ENCODE measurements at regions not wholly inside any gene's neighbourhood (a gene's known extent, or its start where the extent isn't known, plus 50 kb on each side); places are given as distances from the start of the nearest gene placed in this dataset.

DNA sequence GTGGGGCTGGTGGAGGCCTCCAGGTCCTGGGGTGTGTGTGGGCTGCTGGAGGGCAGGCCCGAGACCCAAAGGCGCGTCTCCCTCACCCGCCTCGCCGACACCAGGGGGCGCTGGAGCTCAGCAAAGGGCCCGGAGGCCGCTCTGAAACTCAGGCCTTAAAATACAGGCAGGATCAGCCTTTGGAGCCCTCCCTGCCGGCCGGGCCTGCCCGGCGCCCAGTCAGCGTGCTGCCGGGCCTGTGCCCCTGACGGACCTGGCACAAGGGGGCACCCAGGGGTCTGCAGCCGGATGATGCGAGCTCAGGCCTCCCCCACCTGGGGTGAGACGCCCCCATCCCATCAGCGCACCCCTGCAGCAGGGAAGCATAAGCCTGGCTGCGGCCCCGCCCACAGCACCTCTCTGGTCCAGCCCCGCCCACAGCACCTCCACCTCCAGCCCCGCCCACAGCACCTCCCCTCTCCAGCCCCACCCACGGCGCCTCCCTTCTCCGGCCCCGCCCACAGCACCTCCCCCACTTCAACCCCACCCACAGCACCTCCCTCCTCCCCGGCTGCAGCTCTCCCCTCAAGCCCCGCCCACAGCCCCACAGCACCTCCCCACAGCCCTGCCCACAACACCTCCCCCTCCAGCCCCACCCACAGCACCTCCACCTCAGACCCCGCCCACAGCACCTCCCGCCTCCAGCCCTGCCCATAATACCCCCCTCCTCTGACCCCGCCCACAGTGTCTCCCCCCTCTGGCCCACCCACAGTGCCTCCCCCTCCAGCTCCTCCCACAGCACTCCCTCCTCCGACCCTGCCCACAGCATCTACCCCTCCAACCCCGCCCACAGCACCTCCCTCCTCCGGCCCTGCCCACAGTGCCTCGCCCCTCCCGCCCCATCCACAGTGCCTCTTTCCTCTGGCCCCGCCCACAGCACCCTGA, 92.8 kb upstream of the OTOS start:
- no peaks in the 10 kb centered on the region for H3K27me3 ChIP-seq (ENCODE audit: insufficient read depth, low read length)
- peak; percentile 59 to 76 (median 71) for DNase-seq
- H3K4me1 ChIP-seq (ENCODE audit: insufficient read depth, low read length) = no peaks in the 10 kb centered on the region
- H3K4me3 Mint-ChIP-seq = peak overlapping the region in 1 of 8 donors; percentile 58
- H3K4me3 ChIP-seq (ENCODE audit: low read length in 2 of 2) = no peak overlapping the region
- H3K36me3 ChIP-seq (ENCODE audit: insufficient read depth, low read length) = no peaks in the 10 kb centered on the region
- peaks cover 2 to 10% of the 10 kb centered on the region in 2 donors for H3K27me3 Mint-ChIP-seq
- peaks cover 0 to 3% of the 10 kb centered on the region in 2 donors for H3K36me3 Mint-ChIP-seq
- H3K9me3 ChIP-seq (ENCODE audit: control insufficient read depth in 1 of 2, low read length in 2 of 2) = no peaks in the 10 kb centered on the region
- peaks cover 2 to 10% (median 5%) of the 10 kb centered on the region in 4 donors for H3K4me1 Mint-ChIP-seq
- ChIA-PET CTCF (ENCODE audit: partially characterized antibody) (interaction anchor here (0.8 to 2.0 kb wide), 9 partner anchors 8 to 263 kb away, joined by 3 to 13 read pairs (median 4); no protein-coding TSS in a partner anchor), POLR2A (ENCODE audit: partially characterized antibody) (no interaction called here)
- H3K9me3 Mint-ChIP-seq = peaks cover 0 to 19% (median 13%) of the 10 kb centered on the region in 8 donors
- H3K27ac Mint-ChIP-seq = peak overlapping the region in 1 of 7 donors; percentile 48
- intact Hi-C loops (cut with micrococcal nuclease) = no loop called here
- no peak overlapping the region for H3K27ac ChIP-seq (ENCODE audit: low read depth, low read length)

DNA sequence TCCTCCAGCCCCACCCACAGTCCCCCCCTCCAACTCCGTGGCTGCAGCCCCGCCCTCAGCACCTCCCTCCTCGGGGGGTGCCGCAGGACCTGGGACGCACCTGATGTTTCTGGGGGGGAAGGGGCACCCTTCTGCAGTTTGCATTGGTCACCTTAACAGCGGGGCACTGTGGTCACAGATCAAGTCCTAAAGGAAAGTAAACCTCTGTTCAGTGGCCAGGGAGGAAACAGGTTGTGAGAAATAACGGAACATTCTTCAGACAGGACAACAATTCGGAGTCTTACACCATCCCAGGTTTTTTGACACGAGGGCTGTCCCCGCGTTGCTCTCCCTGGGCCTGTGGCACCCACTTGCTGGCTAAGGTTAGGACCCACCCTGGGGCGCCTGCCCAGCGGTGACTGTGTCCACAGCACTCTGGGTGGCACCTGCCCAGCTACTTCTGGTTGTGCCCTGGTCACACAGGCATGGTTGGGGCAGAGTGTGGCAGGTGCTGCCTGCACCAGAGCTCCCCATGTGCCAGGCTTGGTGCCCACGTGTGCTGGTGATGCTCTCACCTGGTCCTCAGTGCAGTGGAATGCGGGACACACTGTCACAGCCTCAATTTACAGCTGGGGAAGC, 93.5 kb upstream of the OTOS start:
- no peaks in the 10 kb centered on the region for H3K36me3 Mint-ChIP-seq
- DNase-seq = no peak
- no peaks in the 10 kb centered on the region for H3K9me3 ChIP-seq (ENCODE audit: control insufficient read depth in 1 of 2, low read length in 2 of 2)
- peaks cover 0 to 11% (median 7%) of the 10 kb centered on the region in 8 donors for H3K9me3 Mint-ChIP-seq
- peak overlapping the region in 3 of 7 donors; percentile 47 to 68 (median 48) for H3K27ac Mint-ChIP-seq
- H3K36me3 ChIP-seq (ENCODE audit: insufficient read depth, low read length) = no peaks in the 10 kb centered on the region
- H3K27me3 ChIP-seq (ENCODE audit: insufficient read depth, low read length) = no peaks in the 10 kb centered on the region
- peak overlapping the region in 7 of 8 donors; percentile 29 to 68 (median 58) for H3K4me3 Mint-ChIP-seq
- intact Hi-C loops (cut with micrococcal nuclease) = no loop called here
- H3K4me3 ChIP-seq (ENCODE audit: low read length in 2 of 2) = no peak overlapping the region
- H3K27me3 Mint-ChIP-seq = peaks cover 2 to 7% of the 10 kb centered on the region in 2 donors
- POLR2A ChIA-PET (ENCODE audit: partially characterized antibody) = no interaction called here
- CTCF ChIA-PET (ENCODE audit: partially characterized antibody) = interaction anchor here (1.3 to 1.6 kb wide), 2 partner anchors 208 to 263 kb away, joined by 3 to 6 read pairs; no protein-coding TSS in a partner anchor
- H3K4me1 ChIP-seq (ENCODE audit: insufficient read depth, low read length) = no peaks in the 10 kb centered on the region
- H3K27ac ChIP-seq (ENCODE audit: low read depth, low read length) = no peak overlapping the region
- H3K4me1 Mint-ChIP-seq = peaks cover 2 to 10% (median 5%) of the 10 kb centered on the region in 4 donors

DNA sequence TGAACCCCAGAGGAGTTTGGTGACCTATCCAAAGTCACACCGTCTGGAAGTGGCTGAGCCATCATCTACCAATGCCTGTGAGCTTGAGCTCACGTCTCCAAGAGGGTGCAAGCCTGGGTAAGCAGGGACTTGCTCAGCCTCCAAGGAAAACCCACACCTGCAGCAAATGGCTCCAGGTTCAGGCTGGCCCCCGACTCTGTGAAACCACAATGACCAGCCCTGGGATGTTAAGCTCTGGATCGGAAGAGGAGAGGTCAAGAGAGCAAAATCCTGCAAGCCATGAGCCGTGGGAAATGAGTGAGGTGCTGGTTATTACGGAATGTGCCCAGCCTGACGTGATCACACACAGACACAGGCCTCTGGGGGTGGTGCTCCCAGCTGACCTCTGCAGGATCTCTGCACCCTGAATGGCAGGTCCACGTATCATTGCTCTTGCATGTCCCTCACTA, 94.1 kb upstream of the OTOS start:
- H3K9me3 Mint-ChIP-seq = peaks cover 0 to 6% (median 3%) of the 10 kb centered on the region in 8 donors
- H3K27me3 ChIP-seq (ENCODE audit: insufficient read depth, low read length) = no peaks in the 10 kb centered on the region
- no peaks in the 10 kb centered on the region for H3K4me1 ChIP-seq (ENCODE audit: insufficient read depth, low read length)
- H3K27ac Mint-ChIP-seq = peak overlapping the region in 3 of 7 donors; percentile 47 to 77 (median 68)
- no peak overlapping the region for H3K27ac ChIP-seq (ENCODE audit: low read depth, low read length)
- H3K4me3 Mint-ChIP-seq = peak overlapping the region in 4 of 8 donors; percentile 29 to 58 (median 50)
- H3K27me3 Mint-ChIP-seq = peaks cover 2 to 7% of the 10 kb centered on the region in 2 donors
- H3K9me3 ChIP-seq (ENCODE audit: control insufficient read depth in 1 of 2, low read length in 2 of 2) = no peaks in the 10 kb centered on the region
- H3K4me1 Mint-ChIP-seq = peaks cover 2 to 10% (median 5%) of the 10 kb centered on the region in 4 donors
- CTCF ChIA-PET (ENCODE audit: partially characterized antibody) = interaction anchor here (1.3 kb wide), 1 partner anchor 262 kb away, joined by 3 read pairs; no protein-coding TSS in a partner anchor
- no peak for DNase-seq
- no peak overlapping the region for H3K4me3 ChIP-seq (ENCODE audit: low read length in 2 of 2)
- H3K36me3 Mint-ChIP-seq = no peaks in the 10 kb centered on the region
- intact Hi-C loops (cut with micrococcal nuclease) = no loop called here
- POLR2A ChIA-PET (ENCODE audit: partially characterized antibody) = no interaction called here
- H3K36me3 ChIP-seq (ENCODE audit: insufficient read depth, low read length) = no peaks in the 10 kb centered on the region

DNA sequence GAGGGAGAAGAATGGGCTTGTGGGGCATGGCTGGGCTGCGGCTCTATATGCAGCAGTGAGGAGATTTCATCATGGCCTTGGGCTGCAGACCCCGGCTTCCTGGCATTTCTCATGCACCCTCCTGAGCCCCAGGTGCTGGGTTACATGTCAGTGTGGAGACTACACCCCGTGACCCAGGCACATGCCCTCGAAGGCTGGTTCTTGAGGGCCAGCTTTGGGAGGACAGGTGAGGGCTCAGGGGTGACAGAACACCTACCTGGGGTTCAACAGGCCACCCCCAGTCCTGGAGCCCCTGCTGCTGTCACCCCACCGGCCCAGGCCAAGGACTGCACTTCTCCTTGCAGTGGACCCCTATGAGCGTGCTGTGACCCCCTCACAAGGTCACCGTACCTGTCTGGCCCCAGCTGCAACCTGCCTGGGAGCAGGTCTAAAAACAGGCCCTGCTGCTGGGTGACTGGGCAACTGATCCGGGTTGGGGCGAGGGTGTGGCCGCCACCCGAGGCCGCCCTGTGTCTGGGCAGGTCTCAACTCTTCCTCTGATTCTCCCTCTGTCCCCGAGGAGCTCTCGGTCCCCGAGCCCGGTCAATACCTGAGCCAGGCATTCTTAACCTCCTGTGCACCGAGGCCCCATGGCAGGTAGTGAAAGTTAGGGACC, 94.8 kb upstream of the OTOS start:
- no peak overlapping the region for H3K4me3 ChIP-seq (ENCODE audit: low read length in 2 of 2)
- CTCF ChIA-PET (ENCODE audit: partially characterized antibody) = interaction anchor here (1.3 kb wide), 1 partner anchor 204 kb away, joined by 4 read pairs; no protein-coding TSS in a partner anchor
- Mint-ChIP-seq H3K4me1 (peaks cover 2 to 10% (median 5%) of the 10 kb centered on the region in 4 donors), H3K27ac (no peak overlapping the region), H3K4me3 (no peak overlapping the region), H3K27me3 (peaks cover 2 to 4% of the 10 kb centered on the region in 2 donors), H3K9me3 (peaks cover 0 to under 1% (median 0%) of the 10 kb centered on the region in 8 donors), H3K36me3 (no peaks in the 10 kb centered on the region)
- no peak for DNase-seq
- H3K27me3 ChIP-seq (ENCODE audit: insufficient read depth, low read length) = no peaks in the 10 kb centered on the region
- POLR2A ChIA-PET (ENCODE audit: partially characterized antibody) = no interaction called here
- H3K27ac ChIP-seq (ENCODE audit: low read depth, low read length) = no peak overlapping the region
- intact Hi-C loops (cut with micrococcal nuclease) = no loop called here
- no peaks in the 10 kb centered on the region for H3K36me3 ChIP-seq (ENCODE audit: insufficient read depth, low read length)
- no peaks in the 10 kb centered on the region for H3K4me1 ChIP-seq (ENCODE audit: insufficient read depth, low read length)
- no peaks in the 10 kb centered on the region for H3K9me3 ChIP-seq (ENCODE audit: control insufficient read depth in 1 of 2, low read length in 2 of 2)

DNA sequence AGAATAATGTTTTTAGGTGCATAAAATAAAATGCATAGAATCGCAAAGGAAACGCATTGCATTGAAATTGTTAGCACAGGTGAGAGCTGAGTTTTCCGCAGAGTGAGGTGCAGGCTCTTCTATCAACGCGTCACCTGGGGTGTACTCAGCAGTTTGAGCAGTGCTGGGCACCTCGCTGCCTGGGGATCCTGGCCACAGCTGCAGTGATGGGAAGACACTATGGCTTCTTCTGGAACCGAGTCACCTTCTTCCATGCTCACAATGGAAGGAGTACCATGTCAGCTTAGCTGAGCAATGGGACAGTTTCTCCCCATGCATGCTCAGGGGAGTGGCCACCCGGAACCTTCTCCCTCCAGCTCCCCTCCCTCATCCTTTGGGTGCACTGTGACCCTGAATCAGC, 95.4 kb upstream of the OTOS start:
- H3K9me3 ChIP-seq (ENCODE audit: control insufficient read depth in 1 of 2, low read length in 2 of 2) = no peaks in the 10 kb centered on the region
- H3K4me1 ChIP-seq (ENCODE audit: insufficient read depth, low read length) = no peaks in the 10 kb centered on the region
- no peak for DNase-seq
- Mint-ChIP-seq H3K4me1 (peaks cover 2 to 10% (median 5%) of the 10 kb centered on the region in 4 donors), H3K9me3 (no peaks in the 10 kb centered on the region), H3K36me3 (no peaks in the 10 kb centered on the region), H3K27me3 (peaks cover 2 to 8% of the 10 kb centered on the region in 2 donors), H3K4me3 (no peak overlapping the region), H3K27ac (no peak overlapping the region)
- H3K27me3 ChIP-seq (ENCODE audit: insufficient read depth, low read length) = no peaks in the 10 kb centered on the region
- H3K36me3 ChIP-seq (ENCODE audit: insufficient read depth, low read length) = no peaks in the 10 kb centered on the region
- intact Hi-C loops (cut with micrococcal nuclease) = no loop called here
- ChIA-PET POLR2A (ENCODE audit: partially characterized antibody) (interaction anchor here (0.9 kb wide), 1 partner anchor 201 kb away, joined by 3 read pairs; no protein-coding TSS in a partner anchor), CTCF (ENCODE audit: partially characterized antibody) (interaction anchor here (1.3 kb wide), 1 partner anchor 203 kb away, joined by 4 read pairs; no protein-coding TSS in a partner anchor)
- H3K27ac ChIP-seq (ENCODE audit: low read depth, low read length) = no peak overlapping the region
- H3K4me3 ChIP-seq (ENCODE audit: low read length in 2 of 2) = no peak overlapping the region

DNA sequence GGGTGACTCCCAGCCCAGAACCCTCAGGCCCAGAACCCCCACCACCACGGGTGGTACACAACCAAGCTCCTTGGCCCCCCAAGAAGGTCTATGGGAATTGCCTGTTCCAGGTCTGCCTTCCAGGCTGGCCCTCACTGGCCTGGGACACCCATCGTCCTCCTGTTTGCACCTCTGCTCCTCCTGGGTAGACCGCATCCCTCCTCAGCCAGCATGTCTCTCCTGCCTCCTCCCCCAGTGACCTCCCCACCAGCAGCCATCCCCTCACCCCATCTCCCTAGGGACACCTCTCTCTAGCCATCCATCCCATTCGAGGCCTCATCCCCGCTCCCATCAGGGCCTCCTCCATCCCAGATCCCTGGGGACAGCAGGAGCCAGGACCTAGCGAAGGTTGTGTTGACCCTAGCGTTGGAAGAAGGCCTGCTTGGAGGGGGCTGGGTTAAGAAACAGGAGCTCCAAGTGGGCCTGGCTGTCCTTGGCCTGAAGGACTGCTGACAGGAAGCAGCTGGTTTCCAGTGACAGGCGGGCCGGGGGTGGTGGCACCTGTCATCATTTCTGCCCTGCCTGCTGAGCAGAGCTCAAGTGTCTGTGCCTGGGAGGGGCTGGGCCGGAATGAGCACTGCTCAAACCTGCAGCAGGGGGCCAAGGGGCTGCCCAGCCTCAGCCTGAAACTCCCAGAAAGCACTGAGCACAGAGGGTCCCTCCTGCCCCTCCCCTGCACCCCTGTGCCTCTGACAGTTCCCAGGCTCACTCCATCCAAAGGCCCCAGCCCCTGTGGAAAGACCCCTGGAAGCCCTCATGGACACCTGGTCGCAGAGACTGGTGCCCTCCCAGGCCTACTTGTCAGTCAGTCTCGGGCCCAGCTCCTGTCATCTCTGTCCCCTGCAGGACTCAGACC, 96.0 kb upstream of the OTOS start:
- Mint-ChIP-seq H3K4me1 (peaks cover 2 to 10% (median 5%) of the 10 kb centered on the region in 4 donors), H3K9me3 (no peaks in the 10 kb centered on the region), H3K4me3 (no peak overlapping the region), H3K27me3 (peaks cover 4 to 8% of the 10 kb centered on the region in 2 donors), H3K27ac (no peak overlapping the region), H3K36me3 (no peaks in the 10 kb centered on the region)
- no peak for DNase-seq
- intact Hi-C loops (cut with micrococcal nuclease) = no loop called here
- Histone ChIP-seq H3K9me3 (ENCODE audit: control insufficient read depth in 1 of 2, low read length in 2 of 2) (no peaks in the 10 kb centered on the region), H3K4me1 (ENCODE audit: insufficient read depth, low read length) (no peaks in the 10 kb centered on the region), H3K36me3 (ENCODE audit: insufficient read depth, low read length) (no peaks in the 10 kb centered on the region), H3K27ac (ENCODE audit: low read depth, low read length) (no peak overlapping the region), H3K27me3 (ENCODE audit: insufficient read depth, low read length) (no peaks in the 10 kb centered on the region), H3K4me3 (ENCODE audit: low read length in 2 of 2) (no peak overlapping the region)
- POLR2A ChIA-PET (ENCODE audit: partially characterized antibody) = interaction anchor here (0.9 kb wide), 1 partner anchor 200 kb away, joined by 3 read pairs; no protein-coding TSS in a partner anchor
- CTCF ChIA-PET (ENCODE audit: partially characterized antibody) = interaction anchor here (1.3 kb wide), 1 partner anchor 203 kb away, joined by 4 read pairs; no protein-coding TSS in a partner anchor

Measured in CD4-positive, alpha-beta memory T cell (primary cell).